OCI-LY7 (cell line): ENCODE measurements at regions not wholly inside any gene's neighbourhood (a gene's known extent, or its start where the extent isn't known, plus 50 kb on each side); places are given as distances from the start of the nearest gene placed in this dataset.

Experiments used
- BruUV-seq: library from RNA; stranded (reverse); fragments of 400-500 nt; replicated peaks from 2 replicates; lab custom pipeline; 2021; lab: Mats Ljungman, UMichigan
- CTCF ChIA-PET: fragments of 300-600 bp; sonication (Branson Sonifier 250); formaldehyde crosslinking; loops from one replicate; lab custom pipeline; 2022; ENCODE audit warnings: antibody characterized with exemption; ENCODE audit not compliant: unreplicated experiment; lab: Charles Lee
- POLR2A ChIA-PET: fragments of 300-600 bp; sonication (Branson Sonifier 250); formaldehyde crosslinking; loops from one replicate; lab custom pipeline; 2022; ENCODE audit warnings: antibody characterized with exemption; lab: Charles Lee
- DNase-seq: peaks from one replicate; pipeline ENCODE4 v3.0.0-alpha.2; 2015; ENCODE audit warnings: low spot score
- H2AFZ ChIP-seq: fragments of 200-600 bp; sonication (generic), shearing (Covaris generic); 2 replicates; pipeline ENCODE4 v1.6.1; 2014; ENCODE audit warnings: mild to moderate bottlenecking, antibody characterized with exemption, low read length, moderate library complexity
- H3K27ac ChIP-seq: fragments of 200-600 bp; sonication (generic); 2 replicates; pipeline ENCODE4 v1.5.1; 2014; ENCODE audit warnings: mixed run types, low read depth, mild to moderate bottlenecking, moderate library complexity, low read length, inconsistent platforms; ENCODE audit not compliant: poor library complexity, severe bottlenecking
- H3K36me3 ChIP-seq: fragments of 200-600 bp; sonication (generic); 2 replicates; pipeline ENCODE4 v1.6.1; 2014; ENCODE audit warnings: mild to moderate bottlenecking, antibody characterized with exemption, low read length, moderate library complexity, mixed read lengths; ENCODE audit not compliant: insufficient read depth
- H3K4me1 ChIP-seq: fragments of 200-600 bp; sonication (generic); 2 replicates; pipeline ENCODE4 v1.5.1; 2014; ENCODE audit warnings: mild to moderate bottlenecking, low read length; ENCODE audit not compliant: insufficient read depth, poor library complexity, severe bottlenecking
- H3K4me2 ChIP-seq: fragments of 200-600 bp; sonication (generic); 2 replicates; pipeline ENCODE4 v1.6.1; 2014; ENCODE audit warnings: mild to moderate bottlenecking, low read length
- H3K4me3 ChIP-seq: fragments of 200-600 bp; sonication (generic); 2 replicates; pipeline ENCODE4 v1.5.1; 2014; ENCODE audit warnings: mild to moderate bottlenecking, low read depth, low read length; ENCODE audit not compliant: poor library complexity, severe bottlenecking
- H3K79me2 ChIP-seq: fragments of 200-600 bp; sonication (generic); 2 replicates; pipeline ENCODE4 v1.6.1; 2016; ENCODE audit warnings: low read depth, mild to moderate bottlenecking, low read length, moderate library complexity, mixed read lengths; ENCODE audit not compliant: insufficient read depth
- H3K9me2 ChIP-seq: fragments of 200-600 bp; sonication (generic); 2 replicates; pipeline ENCODE4 v1.6.1; 2016; ENCODE audit warnings: mild to moderate bottlenecking, low read length, mixed read lengths; ENCODE audit not compliant: insufficient read depth
- H3K9me3 ChIP-seq: fragments of 200-600 bp; sonication (generic); 2 replicates; pipeline ENCODE4 v1.6.1; 2014; ENCODE audit warnings: mild to moderate bottlenecking, mixed run types, low read length, mixed read lengths
- H4K20me1 ChIP-seq: fragments of 200-600 bp; sonication (generic); 2 replicates; pipeline ENCODE4 v1.6.1; 2014; ENCODE audit warnings: mild to moderate bottlenecking, antibody characterized with exemption, low read length, moderate library complexity, mixed read lengths; ENCODE audit not compliant: insufficient read depth
- EZH2phosphoT487 ChIP-seq: fragments of 200-600 bp; sonication (generic); IDR thresholded peaks from 2 replicates; pipeline ENCODE4 v1.6.1; 2018; ENCODE audit warnings: low read depth, borderline replicate concordance, mild to moderate bottlenecking, mixed run types, antibody characterized with exemption, low read length, moderate library complexity, mixed read lengths
- intact Hi-C: fragments of 100-400 bp; cut with micrococcal nuclease; formaldehyde crosslinking; loops from one replicate; pipeline ENCODE4 v1.10.0; 2022; ENCODE audit not compliant: unreplicated experiment
- TF ChIP-seq, protein P1 (sequence below): fragments of 200-600 bp; sonication (generic); conservative IDR thresholded peaks from 2 replicates; pipeline ENCODE4 v1.5.1; 2014; ENCODE audit warnings: mild to moderate bottlenecking, antibody characterized with exemption, low read length, moderate library complexity, mixed read lengths

DNA sequence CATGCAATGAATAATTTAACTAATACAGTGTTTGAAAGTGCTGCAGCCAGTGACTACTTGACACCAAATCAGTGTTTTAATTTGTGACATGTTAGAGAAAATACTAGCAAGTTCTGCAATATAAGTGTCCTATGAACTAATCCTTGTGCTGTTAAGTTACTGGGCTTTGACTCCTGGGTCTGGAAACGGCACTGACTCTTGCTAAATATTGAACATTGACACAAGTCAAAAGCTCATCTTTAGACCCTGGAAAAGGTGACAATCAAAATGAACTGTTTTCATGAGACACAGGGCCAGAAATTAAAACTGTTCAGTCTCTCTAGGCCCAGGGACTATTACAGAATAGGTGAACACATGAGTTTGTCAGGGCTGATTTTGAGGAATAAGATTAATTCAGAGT lies 268.1 kb downstream of the IPO8 start:
- TF ChIP-seq, protein P1, sequence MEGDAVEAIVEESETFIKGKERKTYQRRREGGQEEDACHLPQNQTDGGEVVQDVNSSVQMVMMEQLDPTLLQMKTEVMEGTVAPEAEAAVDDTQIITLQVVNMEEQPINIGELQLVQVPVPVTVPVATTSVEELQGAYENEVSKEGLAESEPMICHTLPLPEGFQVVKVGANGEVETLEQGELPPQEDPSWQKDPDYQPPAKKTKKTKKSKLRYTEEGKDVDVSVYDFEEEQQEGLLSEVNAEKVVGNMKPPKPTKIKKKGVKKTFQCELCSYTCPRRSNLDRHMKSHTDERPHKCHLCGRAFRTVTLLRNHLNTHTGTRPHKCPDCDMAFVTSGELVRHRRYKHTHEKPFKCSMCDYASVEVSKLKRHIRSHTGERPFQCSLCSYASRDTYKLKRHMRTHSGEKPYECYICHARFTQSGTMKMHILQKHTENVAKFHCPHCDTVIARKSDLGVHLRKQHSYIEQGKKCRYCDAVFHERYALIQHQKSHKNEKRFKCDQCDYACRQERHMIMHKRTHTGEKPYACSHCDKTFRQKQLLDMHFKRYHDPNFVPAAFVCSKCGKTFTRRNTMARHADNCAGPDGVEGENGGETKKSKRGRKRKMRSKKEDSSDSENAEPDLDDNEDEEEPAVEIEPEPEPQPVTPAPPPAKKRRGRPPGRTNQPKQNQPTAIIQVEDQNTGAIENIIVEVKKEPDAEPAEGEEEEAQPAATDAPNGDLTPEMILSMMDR, result no peak
- TF ChIP-seq EZH2phosphoT487, result no peak
- no peak overlapping the region for H3K4me2 ChIP-seq
- no TSS peak for BruUV-seq
- no peak overlapping the region for H3K27ac ChIP-seq
- 0 out of 2 replicates have a peak, but pooled peaks cover 4% of the 10 kb centered on the region for H3K9me3 ChIP-seq
- no peaks in the 10 kb centered on the region for H3K9me2 ChIP-seq
- no peak overlapping the region for H2AFZ ChIP-seq
- no peaks in the 10 kb centered on the region for H3K79me2 ChIP-seq
- no peaks in the 10 kb centered on the region for H3K36me3 ChIP-seq
- DNase-seq, result no peak
- POLR2A ChIA-PET, result no interaction called here
- CTCF ChIA-PET, result no interaction called here
- intact Hi-C loops, result no loop called here
- no peaks in the 10 kb centered on the region for H3K4me1 ChIP-seq
- no peak overlapping the region for H3K4me3 ChIP-seq
- H4K20me1 ChIP-seq, result no peaks in the 10 kb centered on the region

DNA sequence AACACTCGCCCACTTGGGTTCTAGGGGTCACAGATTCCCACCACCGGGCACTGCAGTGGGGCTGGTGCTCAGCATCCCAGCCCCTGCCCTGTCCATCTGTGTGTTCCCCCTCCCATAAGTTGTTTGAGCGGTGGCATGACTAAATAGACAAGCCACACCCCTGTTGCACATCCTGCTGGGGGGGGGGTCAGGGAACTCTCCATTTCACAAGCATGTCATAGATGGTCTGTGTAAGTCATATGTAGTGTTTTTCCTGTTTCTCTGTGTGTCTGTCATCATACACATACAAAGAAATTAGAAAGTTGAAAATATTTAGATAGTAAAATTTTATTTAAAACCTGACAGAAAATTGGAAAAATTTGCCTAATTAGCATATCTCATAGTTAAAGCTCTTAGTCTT lies 270.2 kb downstream of the IPO8 start:
- no TSS peak for BruUV-seq
- H3K36me3 ChIP-seq, result no peaks in the 10 kb centered on the region
- H3K4me1 ChIP-seq, result no peaks in the 10 kb centered on the region
- ChIA-PET CTCF (no interaction called here), POLR2A (no interaction called here)
- H3K9me3 ChIP-seq, result 0 out of 2 replicates have a peak, but pooled peaks cover 4% of the 10 kb centered on the region
- no peak for DNase-seq
- H3K4me2 ChIP-seq, result no peak overlapping the region
- no peak overlapping the region for H3K27ac ChIP-seq
- H3K9me2 ChIP-seq, result no peaks in the 10 kb centered on the region
- H4K20me1 ChIP-seq, result no peaks in the 10 kb centered on the region
- no peak overlapping the region for H3K4me3 ChIP-seq
- no peaks in the 10 kb centered on the region for H3K79me2 ChIP-seq
- intact Hi-C loops, result no loop called here
- H2AFZ ChIP-seq, result no peak overlapping the region
- TF ChIP-seq EZH2phosphoT487, result no peak
- TF ChIP-seq, protein P1, result no peak

DNA sequence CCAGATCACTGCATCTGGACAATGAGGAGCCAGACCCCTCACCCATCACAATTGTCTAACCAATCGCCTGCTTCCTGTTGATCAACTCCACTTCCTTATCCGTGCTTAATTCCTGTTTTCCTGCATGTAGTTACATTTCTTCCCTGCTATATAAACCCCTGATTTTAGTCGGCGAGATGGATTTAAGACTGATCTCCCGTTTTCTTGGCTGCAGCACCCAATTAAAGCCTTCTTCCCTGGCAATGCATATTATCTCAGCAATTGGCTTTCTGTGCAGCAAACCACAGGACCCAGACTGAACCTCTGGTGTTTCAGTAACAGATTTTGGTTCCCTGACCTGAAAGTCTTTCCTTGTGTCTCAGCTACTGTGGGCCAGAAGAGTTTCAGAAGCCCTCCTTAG lies 272.3 kb downstream of the IPO8 start:
- no peaks in the 10 kb centered on the region for H3K36me3 ChIP-seq
- no peaks in the 10 kb centered on the region for H3K79me2 ChIP-seq
- no peak overlapping the region for H2AFZ ChIP-seq
- no peaks in the 10 kb centered on the region for H3K9me2 ChIP-seq
- POLR2A ChIA-PET, result no interaction called here
- H3K4me3 ChIP-seq, result no peak overlapping the region
- TF ChIP-seq, protein P1, result no peak
- no peak for TF ChIP-seq EZH2phosphoT487
- H3K9me3 ChIP-seq, result 0 out of 2 replicates have a peak, but pooled peaks cover 4% of the 10 kb centered on the region
- no peak overlapping the region for H3K4me2 ChIP-seq
- H3K4me1 ChIP-seq, result no peaks in the 10 kb centered on the region
- H4K20me1 ChIP-seq, result no peaks in the 10 kb centered on the region
- no TSS peak for BruUV-seq
- no peak overlapping the region for H3K27ac ChIP-seq
- intact Hi-C loops, result no loop called here
- DNase-seq, result no peak
- CTCF ChIA-PET, result no interaction called here
